ENCODE measurements at regions not wholly inside any gene's neighbourhood (a gene's known extent, or its start where the extent isn't known, plus 50 kb on each side); places are given as distances from the start of the nearest gene placed in this dataset.

GRCh38 chr6:164148788-164149187 is 734.3 kb downstream of the QKI start:
- TF ChIP-seq SIN3A (IDR thresholded peaks at IDR 0.05; ENCODE audit: borderline replicate concordance, insufficient read depth, low read length) (no peak), FOXP2 (optimal IDR thresholded peaks at IDR 0.05; ENCODE audit: borderline replicate concordance, extremely low read depth, extremely low read length, insufficient read depth) (no peak), TAF1 (IDR thresholded peaks at IDR 0.05; ENCODE audit: borderline replicate concordance, insufficient read depth, low read length) (no peak), REST (IDR thresholded peaks at IDR 0.05; ENCODE audit: insufficient read depth in 1 of 2, low read depth in 2 of 2, low read length in 2 of 2) (no peak), POLR2AphosphoS5 (IDR thresholded peaks at IDR 0.05; ENCODE audit: low read depth, low read length) (no peak)

GRCh38 chr6:164144316-164144715 is 729.8 kb downstream of the QKI start:
- TF ChIP-seq REST (IDR thresholded peaks at IDR 0.05; ENCODE audit: insufficient read depth in 1 of 2, low read depth in 2 of 2, low read length in 2 of 2) (no peak), FOXP2 (optimal IDR thresholded peaks at IDR 0.05; ENCODE audit: borderline replicate concordance, extremely low read depth, extremely low read length, insufficient read depth) (no peak), POLR2AphosphoS5 (IDR thresholded peaks at IDR 0.05; ENCODE audit: low read depth, low read length) (no peak), SIN3A (IDR thresholded peaks at IDR 0.05; ENCODE audit: borderline replicate concordance, insufficient read depth, low read length) (no peak)

- TF ChIP-seq SIN3A (IDR thresholded peaks at IDR 0.05; ENCODE audit: borderline replicate concordance, insufficient read depth, low read length) (no peak), TAF1 (IDR thresholded peaks at IDR 0.05; ENCODE audit: borderline replicate concordance, insufficient read depth, low read length) (no peak), REST (IDR thresholded peaks at IDR 0.05; ENCODE audit: insufficient read depth in 1 of 2, low read depth in 2 of 2, low read length in 2 of 2) (no peak), FOXP2 (optimal IDR thresholded peaks at IDR 0.05; ENCODE audit: borderline replicate concordance, extremely low read depth, extremely low read length, insufficient read depth) (no peak), POLR2AphosphoS5 (IDR thresholded peaks at IDR 0.05; ENCODE audit: low read depth, low read length) (no peak)
These were observed 727.8 kb downstream of the QKI start for GRCh38 chr6:164142322-164142721.

- TF ChIP-seq SIN3A (IDR thresholded peaks at IDR 0.05; ENCODE audit: borderline replicate concordance, insufficient read depth, low read length), result no peak
- no peak for TF ChIP-seq REST (IDR thresholded peaks at IDR 0.05; ENCODE audit: insufficient read depth in 1 of 2, low read depth in 2 of 2, low read length in 2 of 2)
- TF ChIP-seq FOXP2 (optimal IDR thresholded peaks at IDR 0.05; ENCODE audit: borderline replicate concordance, extremely low read depth, extremely low read length, insufficient read depth), result no peak
- TF ChIP-seq TAF1 (IDR thresholded peaks at IDR 0.05; ENCODE audit: borderline replicate concordance, insufficient read depth, low read length), result no peak
- TF ChIP-seq POLR2AphosphoS5 (IDR thresholded peaks at IDR 0.05; ENCODE audit: low read depth, low read length), result no peak
These were observed 721.1 kb downstream of the QKI start for GRCh38 chr6:164135511-164136132.

GRCh38 chr6:164133095-164133494 is 718.6 kb downstream of the QKI start:
- TF ChIP-seq REST (IDR thresholded peaks at IDR 0.05; ENCODE audit: insufficient read depth in 1 of 2, low read depth in 2 of 2, low read length in 2 of 2) (no peak), FOXP2 (optimal IDR thresholded peaks at IDR 0.05; ENCODE audit: borderline replicate concordance, extremely low read depth, extremely low read length, insufficient read depth) (no peak), SIN3A (IDR thresholded peaks at IDR 0.05; ENCODE audit: borderline replicate concordance, insufficient read depth, low read length) (no peak), POLR2AphosphoS5 (IDR thresholded peaks at IDR 0.05; ENCODE audit: low read depth, low read length) (no peak), TAF1 (IDR thresholded peaks at IDR 0.05; ENCODE audit: borderline replicate concordance, insufficient read depth, low read length) (no peak)
